GM23338 (cell line): ENCODE measurements at regions not wholly inside any gene's neighbourhood (a gene's known extent, or its start where the extent isn't known, plus 50 kb on each side); places are given as distances from the start of the nearest gene placed in this dataset.

ENCODE experiments used
- ATAC-seq: fragments of 200-7000 bp; cut with Tn5 transposase; 3 replicates; pipeline ENCODE4 v1.9.1; 2020
- DNase-seq: peaks from one replicate; pipeline ENCODE4 v3.0.0-alpha.2; 2015; ENCODE audit warnings: low spot score
- H2AFZ ChIP-seq: fragments of 200-600 bp; sonication (generic); 2 replicates; pipeline ENCODE4 v1.8.0; 2016; ENCODE audit warnings: antibody characterized with exemption, mild to moderate bottlenecking, moderate library complexity
- H3F3A ChIP-seq: fragments of 200-600 bp; sonication (generic); replicated peaks from 2 replicates; pipeline ENCODE4 v1.8.0; 2017; ENCODE audit warnings: antibody characterized with exemption, mixed run types, low read depth
- H3K27ac ChIP-seq: fragments of 200-600 bp; sonication (generic); 2 replicates; pipeline ENCODE4 v1.6.1; 2016; ENCODE audit warnings: low read depth
- H3K27me3 ChIP-seq: fragments of 200-600 bp; sonication (generic); 2 replicates; pipeline ENCODE4 v1.8.0; 2016; ENCODE audit warnings: mild to moderate bottlenecking, mixed run types, moderate library complexity; ENCODE audit not compliant: insufficient read depth
- H3K36me3 ChIP-seq: fragments of 200-600 bp; sonication (generic); 2 replicates; pipeline ENCODE4 v1.8.0; 2016; ENCODE audit warnings: mild to moderate bottlenecking; ENCODE audit not compliant: insufficient read depth
- H3K4me1 ChIP-seq: fragments of 200-600 bp; sonication (generic); 2 replicates; pipeline ENCODE4 v1.8.0; 2016; ENCODE audit warnings: mild to moderate bottlenecking, moderate library complexity; ENCODE audit not compliant: insufficient read depth
- H3K4me2 ChIP-seq: fragments of 200-600 bp; sonication (generic); 2 replicates; pipeline ENCODE4 v1.7.1; 2017; ENCODE audit warnings: mixed run types
- H3K4me3 ChIP-seq: fragments of 200-600 bp; sonication (generic); 2 replicates; pipeline ENCODE4 v1.6.1; 2016; ENCODE audit warnings: mixed run types
- H3K79me2 ChIP-seq: fragments of 200-600 bp; sonication (generic); replicated peaks from 2 replicates; pipeline ENCODE4 v1.8.0; 2017; ENCODE audit warnings: mild to moderate bottlenecking; ENCODE audit not compliant: insufficient read depth
- H3K9me2 ChIP-seq: fragments of 200-600 bp; sonication (generic); 2 replicates; pipeline ENCODE4 v1.8.0; 2017; ENCODE audit not compliant: insufficient read depth
- H4K20me1 ChIP-seq: fragments of 200-600 bp; sonication (generic); replicated peaks from 2 replicates; pipeline ENCODE4 v1.8.0; 2017; ENCODE audit warnings: mild to moderate bottlenecking; ENCODE audit not compliant: insufficient read depth
- H3K27ac Mint-ChIP-seq: 2 replicates; pipeline ENCODE4 v1.8.0; 2020; ENCODE audit warnings: inconsistent platforms, mild to moderate bottlenecking, moderate library complexity, mixed read lengths
- H3K27me3 Mint-ChIP-seq: 3 replicates; pipeline ENCODE4 v1.8.0; 2022; ENCODE audit warnings: low read depth, mild to moderate bottlenecking, moderate library complexity, mixed read lengths, inconsistent platforms; ENCODE audit not compliant: insufficient read depth, poor library complexity
- H3K36me3 Mint-ChIP-seq: 3 replicates; pipeline ENCODE4 v1.8.0; 2021; ENCODE audit warnings: low read depth, mild to moderate bottlenecking, inconsistent platforms, moderate library complexity, mixed read lengths
- H3K4me1 Mint-ChIP-seq: 3 replicates; pipeline ENCODE4 v1.8.0; 2020; ENCODE audit warnings: mild to moderate bottlenecking, inconsistent platforms, mixed read lengths
- H3K4me3 Mint-ChIP-seq: 3 replicates; pipeline ENCODE4 v1.8.0; 2021; ENCODE audit warnings: moderate library complexity, mild to moderate bottlenecking, inconsistent platforms, mixed read lengths
- H3K9me3 Mint-ChIP-seq: 3 replicates; pipeline ENCODE4 v1.8.0; 2020; ENCODE audit warnings: moderate library complexity, mild to moderate bottlenecking, inconsistent platforms, mixed read lengths
- CREB1 ChIP-seq: fragments of 250-450 bp; sonication (Bioruptor Pico); IDR thresholded peaks from 2 replicates; pipeline ENCODE4 v1.5.0; 2020; ENCODE audit warnings: low read depth, mild to moderate bottlenecking, moderate library complexity
- CTCF ChIP-seq, 2 experiments: fragments of 200-600 bp in 1 of 2; sonication (generic) in 1 of 2; conservative IDR thresholded peaks; 2 replicates each; pipeline versions ENCODE4 v1.5.1 to v1.6.1; 2016 to 2017; ENCODE audit warnings: antibody characterized with exemption in 2 of 2, low read depth in 2 of 2, mild to moderate bottlenecking in 2 of 2, moderate library complexity in 1 of 2
- ETS1 ChIP-seq: IDR thresholded peaks from 2 replicates; pipeline ENCODE4 v1.6.1; 2016; ENCODE audit warnings: antibody characterized with exemption
- EZH2 ChIP-seq: fragments of 200-600 bp; sonication (generic); IDR thresholded peaks from one replicate; pipeline ENCODE4 v1.8.0; 2017; ENCODE audit warnings: antibody characterized with exemption, mild to moderate bottlenecking, low read depth; ENCODE audit not compliant: unreplicated experiment
- EZH2phosphoT487 ChIP-seq: fragments of 200-600 bp; sonication (generic); IDR thresholded peaks from one replicate; pipeline ENCODE4 v1.8.1; 2018; ENCODE audit warnings: antibody characterized with exemption; ENCODE audit not compliant: unreplicated experiment
- JUNB ChIP-seq: IDR thresholded peaks from one replicate; pipeline ENCODE4 v1.6.1; 2016; ENCODE audit warnings: antibody characterized with exemption; ENCODE audit not compliant: unreplicated experiment
- NANOG ChIP-seq: IDR thresholded peaks from 2 replicates; pipeline ENCODE4 v1.6.1; 2016; ENCODE audit warnings: antibody characterized with exemption, borderline replicate concordance
- POLR2AphosphoS5 ChIP-seq: IDR thresholded peaks from 2 replicates; pipeline ENCODE4 v1.6.1; 2016; ENCODE audit warnings: antibody characterized with exemption, low read depth
- REST ChIP-seq: IDR thresholded peaks from one replicate; pipeline ENCODE4 v1.6.1; 2018; ENCODE audit warnings: antibody characterized with exemption; ENCODE audit not compliant: unreplicated experiment
- STAT1 ChIP-seq: IDR thresholded peaks from one replicate; pipeline ENCODE4 v1.6.1; 2016; ENCODE audit warnings: antibody characterized with exemption; ENCODE audit not compliant: unreplicated experiment
- ZNF114 ChIP-seq: fragments of 250-450 bp; sonication (Bioruptor Pico); IDR thresholded peaks from 2 replicates; pipeline ENCODE4 v1.5.0; 2020; ENCODE audit warnings: mild to moderate bottlenecking, moderate library complexity
- ZNF331 ChIP-seq: fragments of 250-450 bp; sonication (Bioruptor Pico); IDR thresholded peaks from 2 replicates; pipeline ENCODE4 v1.5.0; 2020; ENCODE audit warnings: low read depth, mild to moderate bottlenecking, moderate library complexity
- ZNF462 ChIP-seq: fragments of 250-450 bp; sonication (Bioruptor Pico); IDR thresholded peaks from 2 replicates; pipeline ENCODE4 v1.5.0; 2020; ENCODE audit warnings: mild to moderate bottlenecking, moderate library complexity

GRCh38 chr15:62288361-62289017, 123.4 kb upstream of the C2CD4B start:
- DNase-seq, result no peak
- H3K27me3 Mint-ChIP-seq, result peaks cover 3% of the 10 kb centered on the region
- Histone ChIP-seq H3K36me3 (no peaks in the 10 kb centered on the region), H3K4me3 (no peak overlapping the region), H2AFZ (peak overlapping the region; percentile 16; the same call in 1 of the 2 replicates), H3K27ac (no peak overlapping the region), H3K4me2 (no peak overlapping the region), H3K79me2 (no peaks in the 10 kb centered on the region), H3K27me3 (no peaks in the 10 kb centered on the region), H3K4me1 (peaks cover 17% of the 10 kb centered on the region), H3F3A (no peaks in the 10 kb centered on the region), H4K20me1 (no peaks in the 10 kb centered on the region), H3K9me2 (peaks cover 9% of the 10 kb centered on the region; the same call in 1 of the 2 replicates)
- no peak for ATAC-seq
- H3K4me1 Mint-ChIP-seq, result peaks cover 12% of the 10 kb centered on the region
- H3K27ac Mint-ChIP-seq, result no peak overlapping the region
- H3K36me3 Mint-ChIP-seq, result peaks cover 10% of the 10 kb centered on the region; the same call in 1 of the 3 replicates
- no peak overlapping the region for H3K4me3 Mint-ChIP-seq
- H3K9me3 Mint-ChIP-seq, result 0 out of 3 replicates have a peak, but pooled peaks cover 4% of the 10 kb centered on the region
- TF ChIP-seq ZNF331 (CRISPR knock-in tag) (no peak), ZNF114 (CRISPR knock-in tag) (no peak), ETS1 (no peak), JUNB (no peak), NANOG (no peak), ZNF462 (no peak), REST (no peak), CREB1 (CRISPR knock-in tag) (no peak), EZH2phosphoT487 (no peak), POLR2AphosphoS5 (no peak), EZH2 (no peak), STAT1 (no peak), CTCF (conservative IDR thresholded peaks at IDR 0.05; ENCODE audit: low read depth in 2 of 2) (no peak)
